ENCODE measurements at regions not wholly inside any gene's neighbourhood (a gene's known extent, or its start where the extent isn't known, plus 50 kb on each side); places are given as distances from the start of the nearest gene placed in this dataset.

DNA sequence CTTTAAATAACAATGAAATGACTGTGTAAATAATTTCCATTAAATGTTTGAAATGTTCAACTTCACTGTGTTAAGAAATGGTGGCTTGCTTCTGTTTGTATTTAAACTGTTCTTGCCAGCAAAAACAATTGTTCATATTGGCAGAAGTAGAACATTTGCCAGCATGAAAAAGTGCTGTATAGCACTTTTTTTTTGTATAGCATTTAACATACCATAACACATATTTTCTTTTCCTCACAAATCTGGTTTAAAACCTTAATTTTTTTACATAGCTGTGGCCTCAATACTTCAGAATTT, 94.1 kb downstream of the COX18 start (continued):
- no peak for TF ChIP-seq E2F5 (CRISPR knock-in tag; IDR thresholded peaks at IDR 0.05)

DNA sequence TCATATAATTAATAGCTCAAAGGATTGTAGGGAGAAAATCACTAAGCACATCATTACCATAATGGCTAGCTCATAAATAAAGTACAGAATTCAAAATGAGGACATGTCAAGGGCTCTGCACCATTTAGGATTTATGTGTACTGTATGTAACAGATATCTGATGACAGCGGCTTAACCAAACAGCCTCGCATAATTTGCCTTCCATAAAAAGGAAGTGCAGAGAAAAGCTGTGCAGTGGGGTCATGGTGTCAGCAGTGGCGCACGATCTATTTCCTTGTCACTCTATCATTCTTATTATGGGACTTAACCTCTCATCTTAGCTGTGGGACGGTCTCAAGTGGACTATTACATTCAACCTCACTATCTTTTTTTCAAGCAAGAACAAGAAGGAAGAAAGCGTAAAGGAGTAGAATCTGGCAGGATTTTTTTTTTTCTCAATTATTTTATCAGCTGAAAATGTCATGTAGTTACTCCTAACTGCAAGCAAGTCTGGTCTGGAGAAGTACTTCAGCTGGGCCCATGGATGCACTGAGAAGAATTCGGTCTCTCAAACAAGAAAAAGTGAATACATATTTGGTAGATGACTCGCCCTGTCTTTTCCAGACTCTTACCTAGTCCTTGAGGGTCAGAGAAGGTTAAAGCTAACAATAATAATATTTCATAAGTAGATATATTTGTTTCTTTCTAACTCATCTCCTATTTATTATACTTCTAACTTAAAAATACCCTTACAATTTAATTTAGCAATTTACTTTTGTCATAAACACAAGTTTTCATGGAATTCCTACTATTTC, 94.6 kb downstream of the COX18 start:
- no peaks in the 10 kb centered on the region for H3K27me3 Mint-ChIP-seq (ENCODE audit: low read depth)
- peaks cover 10% of the 10 kb centered on the region for H3K9me3 Mint-ChIP-seq
- no peak for TF ChIP-seq ZNF263 (CRISPR knock-in tag; IDR thresholded peaks at IDR 0.05; ENCODE audit: low read depth)
- no peak for TF ChIP-seq SMAD4 (CRISPR knock-in tag; IDR thresholded peaks at IDR 0.05)
- no peak for TF ChIP-seq CREM (CRISPR knock-in tag; IDR thresholded peaks at IDR 0.05)
- H3K4me1 Mint-ChIP-seq: no peaks in the 10 kb centered on the region
- ATAC-seq (no peak), DNase-seq (ENCODE audit: low spot score) (no peak)
- no peaks in the 10 kb centered on the region for H3K36me3 Mint-ChIP-seq
- POLR2A ChIA-PET: interaction anchor here (0.7 kb wide), 1 partner anchor 240 kb away, joined by 3 read pairs; no protein-coding TSS in a partner anchor
- no peak overlapping the region for H3K4me3 Mint-ChIP-seq
- CTCF ChIA-PET: no interaction called here
- H3K27ac Mint-ChIP-seq: no peak overlapping the region

DNA sequence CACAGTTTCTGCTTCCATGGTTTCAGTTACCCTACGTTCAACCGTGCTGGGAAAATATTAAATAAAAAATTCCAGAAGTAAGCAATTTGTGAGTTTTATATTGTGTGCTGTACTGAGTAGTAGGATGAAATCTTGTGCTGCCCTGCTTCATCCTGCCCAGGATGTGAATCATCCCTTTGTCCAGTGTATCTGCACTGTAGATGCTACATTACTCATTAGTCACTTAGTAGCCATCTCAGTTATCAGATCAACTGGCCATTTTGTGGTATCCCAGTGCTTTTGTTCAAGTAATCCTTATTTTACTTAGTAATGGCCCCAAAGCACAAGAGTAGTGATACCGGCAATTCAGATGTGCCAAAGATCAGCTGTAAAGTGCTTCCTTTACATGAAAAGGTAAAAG, 97.9 kb downstream of the COX18 start:
- Mint-ChIP-seq H3K4me1 (no peaks in the 10 kb centered on the region), H3K36me3 (no peaks in the 10 kb centered on the region), H3K9me3 (0 out of 2 replicates have a peak, but pooled peaks cover 5% of the 10 kb centered on the region), H3K27ac (no peak overlapping the region), H3K4me3 (no peak overlapping the region), H3K27me3 (ENCODE audit: low read depth) (no peaks in the 10 kb centered on the region)
- TF ChIP-seq TCF7 (CRISPR knock-in tag; IDR thresholded peaks at IDR 0.05; ENCODE audit: low read depth): no peak
- TF ChIP-seq FOXP1 (CRISPR knock-in tag; IDR thresholded peaks at IDR 0.05; ENCODE audit: borderline replicate concordance): no peak
- TF ChIP-seq RELA (CRISPR knock-in tag; IDR thresholded peaks at IDR 0.05; ENCODE audit: borderline replicate concordance): no peak
- no peak for TF ChIP-seq NFYB (CRISPR knock-in tag; conservative IDR thresholded peaks at IDR 0.05; ENCODE audit: low read depth)
- TF ChIP-seq, protein P1, sequence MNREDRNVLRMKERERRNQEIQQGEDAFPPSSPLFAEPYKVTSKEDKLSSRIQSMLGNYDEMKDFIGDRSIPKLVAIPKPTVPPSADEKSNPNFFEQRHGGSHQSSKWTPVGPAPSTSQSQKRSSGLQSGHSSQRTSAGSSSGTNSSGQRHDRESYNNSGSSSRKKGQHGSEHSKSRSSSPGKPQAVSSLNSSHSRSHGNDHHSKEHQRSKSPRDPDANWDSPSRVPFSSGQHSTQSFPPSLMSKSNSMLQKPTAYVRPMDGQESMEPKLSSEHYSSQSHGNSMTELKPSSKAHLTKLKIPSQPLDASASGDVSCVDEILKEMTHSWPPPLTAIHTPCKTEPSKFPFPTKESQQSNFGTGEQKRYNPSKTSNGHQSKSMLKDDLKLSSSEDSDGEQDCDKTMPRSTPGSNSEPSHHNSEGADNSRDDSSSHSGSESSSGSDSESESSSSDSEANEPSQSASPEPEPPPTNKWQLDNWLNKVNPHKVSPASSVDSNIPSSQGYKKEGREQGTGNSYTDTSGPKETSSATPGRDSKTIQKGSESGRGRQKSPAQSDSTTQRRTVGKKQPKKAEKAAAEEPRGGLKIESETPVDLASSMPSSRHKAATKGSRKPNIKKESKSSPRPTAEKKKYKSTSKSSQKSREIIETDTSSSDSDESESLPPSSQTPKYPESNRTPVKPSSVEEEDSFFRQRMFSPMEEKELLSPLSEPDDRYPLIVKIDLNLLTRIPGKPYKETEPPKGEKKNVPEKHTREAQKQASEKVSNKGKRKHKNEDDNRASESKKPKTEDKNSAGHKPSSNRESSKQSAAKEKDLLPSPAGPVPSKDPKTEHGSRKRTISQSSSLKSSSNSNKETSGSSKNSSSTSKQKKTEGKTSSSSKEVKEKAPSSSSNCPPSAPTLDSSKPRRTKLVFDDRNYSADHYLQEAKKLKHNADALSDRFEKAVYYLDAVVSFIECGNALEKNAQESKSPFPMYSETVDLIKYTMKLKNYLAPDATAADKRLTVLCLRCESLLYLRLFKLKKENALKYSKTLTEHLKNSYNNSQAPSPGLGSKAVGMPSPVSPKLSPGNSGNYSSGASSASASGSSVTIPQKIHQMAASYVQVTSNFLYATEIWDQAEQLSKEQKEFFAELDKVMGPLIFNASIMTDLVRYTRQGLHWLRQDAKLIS (CRISPR knock-in tag; IDR thresholded peaks at IDR 0.05; ENCODE audit: borderline replicate concordance): no peak
- TF ChIP-seq SMAD4 (CRISPR knock-in tag; IDR thresholded peaks at IDR 0.05): no peak
- TF ChIP-seq ZNF317 (CRISPR knock-in tag; IDR thresholded peaks at IDR 0.05; ENCODE audit: borderline replicate concordance, low read depth): no peak
- no peak for TF ChIP-seq OVOL2 (CRISPR knock-in tag; IDR thresholded peaks at IDR 0.05; ENCODE audit: borderline replicate concordance)
- no peak for TF ChIP-seq CREM (CRISPR knock-in tag; IDR thresholded peaks at IDR 0.05)
- no peak for TF ChIP-seq JAZF1 (CRISPR knock-in tag; IDR thresholded peaks at IDR 0.05)
- TF ChIP-seq NR2C2 (CRISPR knock-in tag; IDR thresholded peaks at IDR 0.05): no peak
- no peak for TF ChIP-seq PRDM15 (CRISPR knock-in tag; IDR thresholded peaks at IDR 0.05)
- no peak for TF ChIP-seq ZNF416 (CRISPR knock-in tag; IDR thresholded peaks at IDR 0.05)
- TF ChIP-seq NFATC4 (CRISPR knock-in tag; IDR thresholded peaks at IDR 0.05): no peak
- TF ChIP-seq ZNF232 (CRISPR knock-in tag; IDR thresholded peaks at IDR 0.05): no peak
- TF ChIP-seq GRHL2 (CRISPR knock-in tag; IDR thresholded peaks at IDR 0.05; ENCODE audit: insufficient replicate concordance, severe bottlenecking): no peak
- TF ChIP-seq ZBTB43 (CRISPR knock-in tag; IDR thresholded peaks at IDR 0.05): no peak
- no peak for TF ChIP-seq NR3C1 (CRISPR knock-in tag; conservative IDR thresholded peaks at IDR 0.05; ENCODE audit: low read depth)
- TF ChIP-seq, protein P2, sequence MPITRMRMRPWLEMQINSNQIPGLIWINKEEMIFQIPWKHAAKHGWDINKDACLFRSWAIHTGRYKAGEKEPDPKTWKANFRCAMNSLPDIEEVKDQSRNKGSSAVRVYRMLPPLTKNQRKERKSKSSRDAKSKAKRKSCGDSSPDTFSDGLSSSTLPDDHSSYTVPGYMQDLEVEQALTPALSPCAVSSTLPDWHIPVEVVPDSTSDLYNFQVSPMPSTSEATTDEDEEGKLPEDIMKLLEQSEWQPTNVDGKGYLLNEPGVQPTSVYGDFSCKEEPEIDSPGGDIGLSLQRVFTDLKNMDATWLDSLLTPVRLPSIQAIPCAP (CRISPR knock-in tag; IDR thresholded peaks at IDR 0.05): no peak
- no peak for TF ChIP-seq HMGA2 (CRISPR knock-in tag; IDR thresholded peaks at IDR 0.05)
- DNase-seq (ENCODE audit: low spot score) (no peak), ATAC-seq (no peak)
- ChIA-PET CTCF (no interaction called here), POLR2A (no interaction called here)

Measured in WTC11 (cell line).